ENCODE measurements at regions not wholly inside any gene's neighbourhood (a gene's known extent, or its start where the extent isn't known, plus 50 kb on each side); places are given as distances from the start of the nearest gene placed in this dataset.
A peak's percentile ranks its signal among the peaks of the same experiment; 100 is the strongest.
"Not testable (repeated sequence)": the region's sequence is repeated elsewhere in the genome, so short reads cannot be mapped to it uniquely, and the experiment has no call there.

GRCh38 chr6:155584006-155584405 lies 128.4 kb upstream of the NOX3 start:
- no peak for DNase-seq (ENCODE audit: low read depth)

GRCh38 chr6:155582016-155582991 lies 126.7 kb upstream of the NOX3 start:
- no peak for DNase-seq (ENCODE audit: low read depth)

- DNase-seq (ENCODE audit: low read depth), result peak; percentile 3
Observed at GRCh38 chr6:155580904-155581303, 125.3 kb upstream of the NOX3 start.

- no peak for DNase-seq (ENCODE audit: low read depth)
Observed at GRCh38 chr6:155578251-155578650, 122.6 kb upstream of the NOX3 start.

- DNase-seq (ENCODE audit: low read depth), result no peak
Observed at GRCh38 chr6:155561966-155562364, 106.3 kb upstream of the NOX3 start.

GRCh38 chr6:155561257-155561965 lies 105.8 kb upstream of the NOX3 start:
- DNase-seq (ENCODE audit: low read depth), result no peak

- DNase-seq (ENCODE audit: low read depth), result no peak
Observed at GRCh38 chr6:155549928-155550327, 94.3 kb upstream of the NOX3 start.

GRCh38 chr6:155549028-155549798 lies 93.6 kb upstream of the NOX3 start:
- no peak for DNase-seq (ENCODE audit: low read depth)

- DNase-seq (ENCODE audit: low read depth), result no peak
Observed at GRCh38 chr6:155548576-155548975, 92.9 kb upstream of the NOX3 start.

GRCh38 chr6:155544677-155545076 lies 89.0 kb upstream of the NOX3 start:
- no peak for DNase-seq (ENCODE audit: low read depth)

GRCh38 chr6:155543166-155543847 lies 87.7 kb upstream of the NOX3 start:
- DNase-seq (ENCODE audit: low read depth), result no peak

- no peak for DNase-seq (ENCODE audit: low read depth)
Observed at GRCh38 chr6:155542036-155542435, 86.4 kb upstream of the NOX3 start.

GRCh38 chr6:155538708-155539390 lies 83.2 kb upstream of the NOX3 start:
- no peak for DNase-seq (ENCODE audit: low read depth)

GRCh38 chr6:155534678-155535077 lies 79.0 kb upstream of the NOX3 start:
- DNase-seq (ENCODE audit: low read depth), result no peak

GRCh38 chr6:155530219-155530834 lies 74.7 kb upstream of the NOX3 start:
- peak; percentile 65 for DNase-seq (ENCODE audit: low read depth)

GRCh38 chr6:155529814-155530213 lies 74.2 kb upstream of the NOX3 start:
- DNase-seq (ENCODE audit: low read depth), result not testable (repeated sequence)

GRCh38 chr6:155528982-155529453 lies 73.4 kb upstream of the NOX3 start:
- DNase-seq (ENCODE audit: low read depth), result peak; percentile 87

- no peak for DNase-seq (ENCODE audit: low read depth)
Observed at GRCh38 chr6:155528335-155528734, 72.7 kb upstream of the NOX3 start.

- DNase-seq (ENCODE audit: low read depth), result no peak
Observed at GRCh38 chr6:155527443-155527842, 71.8 kb upstream of the NOX3 start.

- peak; percentile 70 for DNase-seq (ENCODE audit: low read depth)
Observed at GRCh38 chr6:155523821-155524651, 68.4 kb upstream of the NOX3 start.
